T-helper 1 cell treated with Interleukin-12 subunit alpha and Interleukin-12 subunit beta and Interleukin-4 antibody, amounts not matched to agents 30 ng/mL and 1 ng/mL, for 36 hours (primary cell): ENCODE measurements at regions not wholly inside any gene's neighbourhood (a gene's known extent, or its start where the extent isn't known, plus 50 kb on each side); places are given as distances from the start of the nearest gene placed in this dataset.

Experiments
- intact Hi-C: fragments of 100-400 bp; cut with micrococcal nuclease; formaldehyde crosslinking; loops from one replicate; pipeline ENCODE4 v1.15.1; 2024

- intact Hi-C loops, result no loop called here
Observed at GRCh38 chr1:239815074-239815473, 276.6 kb upstream of the FMN2 start.

- intact Hi-C loops, result no loop called here
Observed at GRCh38 chr1:239816081-239816782, 275.5 kb upstream of the FMN2 start.

GRCh38 chr1:239817276-239817675 lies 274.4 kb upstream of the FMN2 start:
- intact Hi-C loops, result no loop called here

GRCh38 chr1:239817801-239818200 lies 273.9 kb upstream of the FMN2 start:
- intact Hi-C loops, result loop anchor here (1.0 kb wide), 1 partner anchor 412 kb away; no protein-coding TSS in a partner anchor

- intact Hi-C loops, result no loop called here
Observed at GRCh38 chr1:239819096-239819495, 272.6 kb upstream of the FMN2 start.

GRCh38 chr1:239819756-239820250 lies 271.9 kb upstream of the FMN2 start:
- intact Hi-C loops, result no loop called here

- intact Hi-C loops, result no loop called here
Observed at GRCh38 chr1:239823852-239824251, 267.8 kb upstream of the FMN2 start.

GRCh38 chr1:239826211-239826610 lies 265.5 kb upstream of the FMN2 start:
- intact Hi-C loops, result no loop called here

- intact Hi-C loops, result no loop called here
Observed at GRCh38 chr1:239826736-239827135, 264.9 kb upstream of the FMN2 start.

- intact Hi-C loops, result no loop called here
Observed at GRCh38 chr1:239829535-239829934, 262.1 kb upstream of the FMN2 start.

- intact Hi-C loops, result no loop called here
Observed at GRCh38 chr1:239831577-239832355, 259.9 kb upstream of the FMN2 start.

GRCh38 chr1:239833723-239834122 lies 258.0 kb upstream of the FMN2 start:
- intact Hi-C loops, result no loop called here

- intact Hi-C loops, result no loop called here
Observed at GRCh38 chr1:239835946-239836440, 255.7 kb upstream of the FMN2 start.

GRCh38 chr1:239840336-239840735 lies 251.3 kb upstream of the FMN2 start:
- intact Hi-C loops, result no loop called here

- intact Hi-C loops, result no loop called here
Observed at GRCh38 chr1:239840790-239841189, 250.9 kb upstream of the FMN2 start.

- intact Hi-C loops, result no loop called here
Observed at GRCh38 chr1:239841631-239842030, 250.1 kb upstream of the FMN2 start.

GRCh38 chr1:239843541-239843940 lies 248.1 kb upstream of the FMN2 start:
- intact Hi-C loops, result no loop called here

GRCh38 chr1:239844833-239845232 lies 246.8 kb upstream of the FMN2 start:
- intact Hi-C loops, result no loop called here

- intact Hi-C loops, result no loop called here
Observed at GRCh38 chr1:239854922-239855321, 236.8 kb upstream of the FMN2 start.

- intact Hi-C loops, result no loop called here
Observed at GRCh38 chr1:239856067-239856466, 235.6 kb upstream of the FMN2 start.

- intact Hi-C loops, result no loop called here
Observed at GRCh38 chr1:239856924-239857323, 234.8 kb upstream of the FMN2 start.

GRCh38 chr1:239858057-239858456 lies 233.6 kb upstream of the FMN2 start:
- intact Hi-C loops, result no loop called here
